Right ventricle myocardium superior (tissue), 1 donor: ENCODE measurements at regions not wholly inside any gene's neighbourhood (a gene's known extent, or its start where the extent isn't known, plus 50 kb on each side); places are given as distances from the start of the nearest gene placed in this dataset.

ENCODE experiments used
- ATAC-seq: fragments of 200-7000 bp; cut with Tn5 transposase; one replicate; pipeline ENCODE4 v1.9.1; 2020; ENCODE audit warnings: mild to moderate bottlenecking; ENCODE audit not compliant: poor library complexity
- DNase-seq: peaks from one replicate; pipeline ENCODE4 v3.0.0-alpha.2; 2020
- intact Hi-C: fragments of 100-400 bp; cut with DNase I; formaldehyde crosslinking; loops from one replicate; pipeline ENCODE4 v1.11.2; 2022
- donor health status: DM: no; HTN: yes; CAD: no; lungs with severe emphysema.

GRCh38 chr13:100942742-100943141, 268.1 kb upstream of the TMTC4 start:
- intact Hi-C loops: no loop called here
- DNase-seq (no peak), ATAC-seq (no peak)

- intact Hi-C loops: no loop called here
- no peak for DNase-seq
- ATAC-seq: no peak
Measured at GRCh38 chr13:100941377-100942368, 267.1 kb upstream of the TMTC4 start.

GRCh38 chr13:100940658-100941057, 266.1 kb upstream of the TMTC4 start:
- DNase-seq (no peak), ATAC-seq (no peak)
- intact Hi-C loops: no loop called here

GRCh38 chr13:100933841-100934240, 259.2 kb upstream of the TMTC4 start:
- DNase-seq (no peak), ATAC-seq (no peak)
- intact Hi-C loops: no loop called here

- DNase-seq (no peak), ATAC-seq (no peak)
- intact Hi-C loops: no loop called here
Measured at GRCh38 chr13:100922599-100922998, 248.0 kb upstream of the TMTC4 start.

GRCh38 chr13:100921139-100921538, 246.5 kb upstream of the TMTC4 start:
- intact Hi-C loops: no loop called here
- no peak for DNase-seq
- no peak for ATAC-seq

GRCh38 chr13:100917011-100917410, 242.4 kb upstream of the TMTC4 start:
- intact Hi-C loops: no loop called here
- DNase-seq: no peak
- no peak for ATAC-seq

GRCh38 chr13:100913143-100913542, 238.5 kb upstream of the TMTC4 start:
- intact Hi-C loops: no loop called here
- ATAC-seq (no peak), DNase-seq (no peak)

- no peak for DNase-seq
- intact Hi-C loops: no loop called here
- no peak for ATAC-seq
Measured at GRCh38 chr13:100904293-100904976, 229.8 kb upstream of the TMTC4 start.

- ATAC-seq (no peak), DNase-seq (no peak)
- intact Hi-C loops: no loop called here
Measured at GRCh38 chr13:100899720-100900316, 225.2 kb upstream of the TMTC4 start.

GRCh38 chr13:100898431-100898830, 223.8 kb upstream of the TMTC4 start:
- ATAC-seq: no peak
- intact Hi-C loops: no loop called here
- DNase-seq: no peak

GRCh38 chr13:100895651-100896050, 221.1 kb upstream of the TMTC4 start:
- no peak for ATAC-seq
- intact Hi-C loops: no loop called here

GRCh38 chr13:100892981-100893380, 218.4 kb upstream of the TMTC4 start:
- ATAC-seq (no peak), DNase-seq (no peak)
- intact Hi-C loops: no loop called here

More at GRCh38 chr13:100895651-100896050, 221.1 kb upstream of the TMTC4 start:
- DNase-seq: no peak

GRCh38 chr13:100890645-100891044, 216.1 kb upstream of the TMTC4 start:
- ATAC-seq: no peak
- no peak for DNase-seq

GRCh38 chr13:100887729-100888151, 213.1 kb upstream of the TMTC4 start:
- intact Hi-C loops: no loop called here
- DNase-seq (no peak), ATAC-seq (peak; percentile 73)

More at GRCh38 chr13:100890645-100891044, 216.1 kb upstream of the TMTC4 start:
- intact Hi-C loops: no loop called here

- ATAC-seq (no peak), DNase-seq (no peak)
- intact Hi-C loops: no loop called here
Measured at GRCh38 chr13:100883453-100883852, 208.9 kb upstream of the TMTC4 start.

GRCh38 chr13:100881291-100881864, 206.8 kb upstream of the TMTC4 start:
- no peak for ATAC-seq
- DNase-seq: no peak
- intact Hi-C loops: no loop called here

GRCh38 chr13:100880166-100880565, 205.6 kb upstream of the TMTC4 start:
- no peak for DNase-seq
- ATAC-seq: no peak
- intact Hi-C loops: no loop called here

- no peak for DNase-seq
- intact Hi-C loops: no loop called here
- ATAC-seq: no peak
Measured at GRCh38 chr13:100879255-100879654, 204.7 kb upstream of the TMTC4 start.
